H9 (cell line): ENCODE measurements at regions not wholly inside any gene's neighbourhood (a gene's known extent, or its start where the extent isn't known, plus 50 kb on each side); places are given as distances from the start of the nearest gene placed in this dataset.

Experiments used
- DNase-seq: peaks from one replicate; pipeline ENCODE4 v3.0.0-alpha.2; 2017
- H2AFZ ChIP-seq: one replicate; pipeline ENCODE4 v1.6.1; 2013; ENCODE audit warnings: mild to moderate bottlenecking, low read length, control low read depth, moderate library complexity
- H2AK5ac ChIP-seq: 2 replicates; pipeline ENCODE4 v1.6.1; 2013; ENCODE audit warnings: low read length, control low read depth, mixed read lengths; ENCODE audit not compliant: insufficient read length
- H2BK120ac ChIP-seq: one replicate; pipeline ENCODE4 v1.6.1; 2013; ENCODE audit warnings: low read depth, mild to moderate bottlenecking, low read length, control low read depth, inconsistent platforms; ENCODE audit not compliant: poor library complexity, severe bottlenecking
- H2BK12ac ChIP-seq: 2 replicates; pipeline ENCODE4 v1.6.1; 2013; ENCODE audit warnings: low read length, control low read depth, mixed read lengths, low read depth; ENCODE audit not compliant: insufficient read length
- H2BK15ac ChIP-seq: 2 replicates; pipeline ENCODE4 v1.6.1; 2013; ENCODE audit warnings: low read depth, low read length, control low read depth
- H2BK20ac ChIP-seq: one replicate; pipeline ENCODE4 v1.6.1; 2013; ENCODE audit warnings: low read depth, mild to moderate bottlenecking, low read length, control low read depth, inconsistent platforms; ENCODE audit not compliant: poor library complexity, severe bottlenecking
- H2BK5ac ChIP-seq: 2 replicates; pipeline ENCODE4 v1.6.1; 2013; ENCODE audit warnings: low read length, control low read depth, mixed read lengths; ENCODE audit not compliant: insufficient read length
- H3K14ac ChIP-seq: 2 replicates; pipeline ENCODE4 v1.6.1; 2013; ENCODE audit warnings: low read length, control low read depth; ENCODE audit not compliant: insufficient read depth
- H3K18ac ChIP-seq: 2 replicates; pipeline ENCODE4 v1.6.1; 2013; ENCODE audit warnings: low read depth, mild to moderate bottlenecking, mixed read lengths, low read length, control low read depth; ENCODE audit not compliant: insufficient read length
- H3K23ac ChIP-seq: 2 replicates; pipeline ENCODE4 v1.6.1; 2013; ENCODE audit warnings: low read length, control low read depth, mixed read lengths, low read depth; ENCODE audit not compliant: insufficient read length
- H3K23me2 ChIP-seq: 2 replicates; pipeline ENCODE4 v1.6.1; 2013; ENCODE audit warnings: low read depth, mild to moderate bottlenecking, mixed read lengths, low read length, control low read depth; ENCODE audit not compliant: insufficient read length, poor library complexity, severe bottlenecking
- H3K27ac ChIP-seq: 2 replicates; pipeline ENCODE4 v1.5.1; 2013; ENCODE audit warnings: low read length, control low read depth, mixed read lengths, low read depth; ENCODE audit not compliant: insufficient read length
- H3K27me3 ChIP-seq: 2 replicates; pipeline ENCODE4 v1.6.1; 2013; ENCODE audit warnings: low read length, control low read depth, inconsistent platforms; ENCODE audit not compliant: insufficient read depth
- H3K4ac ChIP-seq: 2 replicates; pipeline ENCODE4 v1.6.1; 2013; ENCODE audit warnings: low read depth, mild to moderate bottlenecking, control low read depth, inconsistent platforms, low read length, moderate library complexity
- H3K4me1 ChIP-seq: 2 replicates; pipeline ENCODE4 v1.6.1; 2013; ENCODE audit warnings: low read length, control low read depth, inconsistent platforms; ENCODE audit not compliant: insufficient read depth
- H3K4me2 ChIP-seq: 2 replicates; pipeline ENCODE4 v1.6.1; 2013; ENCODE audit warnings: low read length, control low read depth, mixed read lengths; ENCODE audit not compliant: insufficient read length, insufficient read depth
- H3K56ac ChIP-seq: 2 replicates; pipeline ENCODE4 v1.6.1; 2013; ENCODE audit warnings: low read depth, mild to moderate bottlenecking, mixed read lengths, low read length, control low read depth; ENCODE audit not compliant: insufficient read length
- H3K79me1 ChIP-seq: 2 replicates; pipeline ENCODE4 v1.6.1; 2013; ENCODE audit warnings: low read depth, mild to moderate bottlenecking, moderate library complexity, low read length, control low read depth, inconsistent platforms; ENCODE audit not compliant: insufficient read depth, poor library complexity, severe bottlenecking
- H3K79me2 ChIP-seq: 2 replicates; pipeline ENCODE4 v1.6.1; 2013; ENCODE audit warnings: low read length, control low read depth, inconsistent platforms; ENCODE audit not compliant: insufficient read depth
- H3K9ac ChIP-seq: 2 replicates; pipeline ENCODE4 v1.6.1; 2013; ENCODE audit warnings: low read length, control low read depth, mixed read lengths; ENCODE audit not compliant: insufficient read length; ENCODE audit errors: extremely low read depth
- H3K9me3 ChIP-seq: one replicate; pipeline ENCODE4 v1.6.1; 2013; ENCODE audit warnings: low read depth, low read length, inconsistent platforms; ENCODE audit not compliant: control insufficient read depth
- H3T11ph ChIP-seq: one replicate; pipeline ENCODE4 v1.6.1; 2013; ENCODE audit warnings: mild to moderate bottlenecking, low read length, control low read depth, inconsistent platforms
- H4K20me1 ChIP-seq: one replicate; pipeline ENCODE4 v1.6.1; 2013; ENCODE audit not compliant: control insufficient read depth, insufficient read length, insufficient read depth
- H4K5ac ChIP-seq: 2 replicates; pipeline ENCODE4 v1.6.1; 2013; ENCODE audit warnings: low read depth, mild to moderate bottlenecking, mixed read lengths, low read length, control low read depth; ENCODE audit not compliant: insufficient read length
- H4K8ac ChIP-seq: replicated peaks from 2 replicates; pipeline ENCODE4 v1.6.1; 2013; ENCODE audit warnings: low read length, control low read depth, mixed read lengths, low read depth; ENCODE audit not compliant: insufficient read length
- H4K91ac ChIP-seq: 2 replicates; pipeline ENCODE4 v1.6.1; 2013; ENCODE audit warnings: low read depth, mild to moderate bottlenecking, moderate library complexity, mixed read lengths, low read length, control low read depth; ENCODE audit not compliant: insufficient read length
- H3K27ac Mint-ChIP-seq, 3 experiments: 2 replicates in 2 of 3; 3 replicates in 1 of 3; pipeline ENCODE4 v1.8.0; 2020 to 2021; ENCODE audit warnings: mixed read lengths in 3 of 3, mild to moderate bottlenecking in 1 of 3, moderate library complexity in 1 of 3
- H3K27me3 Mint-ChIP-seq: 2 replicates; pipeline ENCODE4 v1.8.0; 2021; ENCODE audit warnings: low read depth, mild to moderate bottlenecking, moderate library complexity, mixed read lengths
- H3K36me3 Mint-ChIP-seq, 3 experiments: 2 replicates in 2 of 3; 3 replicates in 1 of 3; pipeline ENCODE4 v1.8.0; 2020 to 2021; ENCODE audit warnings: low read depth in 3 of 3, mixed read lengths in 3 of 3; ENCODE audit not compliant: insufficient read depth in 1 of 3
- H3K4me1 Mint-ChIP-seq, 2 experiments: 2 replicates each; pipeline ENCODE4 v1.8.0; 2020; ENCODE audit warnings: mixed read lengths in 2 of 2
- H3K4me3 Mint-ChIP-seq, 2 experiments: 2 replicates in 1 of 2; 3 replicates in 1 of 2; pipeline ENCODE4 v1.8.0; 2020 to 2021; ENCODE audit warnings: mild to moderate bottlenecking in 2 of 2, mixed read lengths in 2 of 2, moderate library complexity in 1 of 2
- H3K9me3 Mint-ChIP-seq, 2 experiments: 2 replicates in 1 of 2; 3 replicates in 1 of 2; pipeline ENCODE4 v1.8.0; 2020; ENCODE audit warnings: mild to moderate bottlenecking in 2 of 2, mixed read lengths in 2 of 2, moderate library complexity in 1 of 2
- WGBS: extraction: QIAGEN DNeasy Blood & Tissue Kit; methylation state at CpG from one replicate; pipeline ENCODE4 v1.1.7; 2013; ENCODE audit warnings: missing lambda C conversion rate, low lambda C conversion rate, mixed read lengths; ENCODE audit not compliant: insufficient read length; ENCODE audit errors: extremely low coverage; 5-methylcytosine and 5-hydroxymethylcytosine counted together
- TF ChIP-seq, protein P1 (sequence below): fragments of 200-600 bp; sonication (generic); conservative IDR thresholded peaks from 3 replicates; pipeline ENCODE4 v1.8.0; 2021; ENCODE audit warnings: antibody characterized with exemption, mild to moderate bottlenecking

DNA sequence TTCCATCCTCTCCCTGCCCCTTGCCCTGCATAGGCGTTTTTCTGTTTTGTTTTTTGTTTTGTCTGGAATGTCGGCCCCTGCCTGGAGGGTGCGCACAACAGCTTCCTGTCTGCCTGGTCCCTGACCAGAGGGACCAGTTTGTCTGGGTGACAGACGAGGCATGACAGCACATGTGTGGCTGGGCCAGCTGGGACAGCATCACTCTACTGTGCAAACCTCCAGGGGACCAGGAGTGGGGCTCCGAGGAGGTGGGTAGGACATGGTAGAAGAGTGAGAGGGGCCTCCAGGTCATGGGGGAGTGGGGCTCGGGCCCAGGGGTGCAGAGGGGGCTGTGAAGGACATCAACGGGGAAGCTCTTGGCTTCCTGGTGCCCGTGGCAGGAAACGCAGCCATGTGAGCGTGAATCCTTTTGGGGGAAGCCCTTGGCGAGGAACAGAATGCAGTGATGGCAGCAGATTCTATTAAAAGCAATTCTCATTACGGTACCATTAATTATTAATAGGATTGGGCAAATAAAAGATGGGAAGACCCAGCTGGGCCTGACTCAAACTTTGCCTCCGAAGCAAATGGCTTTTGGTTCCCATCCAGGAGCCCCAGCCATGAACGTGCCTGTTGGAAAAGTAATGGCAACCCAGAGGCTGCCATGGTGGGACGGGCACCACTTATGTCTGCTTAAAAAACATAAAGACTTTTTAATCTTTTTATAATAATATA, 184.4 kb upstream of the IER5L start:
- no peaks in the 10 kb centered on the region for H3K4me1 ChIP-seq
- no peak overlapping the region for H3K23ac ChIP-seq
- no peaks in the 10 kb centered on the region for H3K36me3 Mint-ChIP-seq
- no peaks in the 10 kb centered on the region for H3K79me2 ChIP-seq
- no peaks in the 10 kb centered on the region for H3K27me3 ChIP-seq
- TF ChIP-seq, protein P1, sequence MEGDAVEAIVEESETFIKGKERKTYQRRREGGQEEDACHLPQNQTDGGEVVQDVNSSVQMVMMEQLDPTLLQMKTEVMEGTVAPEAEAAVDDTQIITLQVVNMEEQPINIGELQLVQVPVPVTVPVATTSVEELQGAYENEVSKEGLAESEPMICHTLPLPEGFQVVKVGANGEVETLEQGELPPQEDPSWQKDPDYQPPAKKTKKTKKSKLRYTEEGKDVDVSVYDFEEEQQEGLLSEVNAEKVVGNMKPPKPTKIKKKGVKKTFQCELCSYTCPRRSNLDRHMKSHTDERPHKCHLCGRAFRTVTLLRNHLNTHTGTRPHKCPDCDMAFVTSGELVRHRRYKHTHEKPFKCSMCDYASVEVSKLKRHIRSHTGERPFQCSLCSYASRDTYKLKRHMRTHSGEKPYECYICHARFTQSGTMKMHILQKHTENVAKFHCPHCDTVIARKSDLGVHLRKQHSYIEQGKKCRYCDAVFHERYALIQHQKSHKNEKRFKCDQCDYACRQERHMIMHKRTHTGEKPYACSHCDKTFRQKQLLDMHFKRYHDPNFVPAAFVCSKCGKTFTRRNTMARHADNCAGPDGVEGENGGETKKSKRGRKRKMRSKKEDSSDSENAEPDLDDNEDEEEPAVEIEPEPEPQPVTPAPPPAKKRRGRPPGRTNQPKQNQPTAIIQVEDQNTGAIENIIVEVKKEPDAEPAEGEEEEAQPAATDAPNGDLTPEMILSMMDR: no peak
- H2BK12ac ChIP-seq: no peak overlapping the region
- no CpG with 5 or more reads among the region's 15 CpGs for WGBS
- no peak overlapping the region for H3K4ac ChIP-seq
- no peak overlapping the region for H2BK15ac ChIP-seq
- H3K9ac ChIP-seq: no peak overlapping the region
- peaks cover 9 to 16% of the 10 kb centered on the region in 2 experiments for H3K4me1 Mint-ChIP-seq
- no peak overlapping the region for H2AK5ac ChIP-seq
- H3K27ac Mint-ChIP-seq: peak overlapping the region in 2 of 3 experiments; percentile 81 to 91; a peak in 4 of 7 replicates
- no peak overlapping the region for H3K4me2 ChIP-seq
- H2BK5ac ChIP-seq: no peak overlapping the region
- H3T11ph ChIP-seq: no peak overlapping the region
- H3K79me1 ChIP-seq: no peaks in the 10 kb centered on the region
- H3K14ac ChIP-seq: no peak overlapping the region
- no peak overlapping the region for H2AFZ ChIP-seq
- DNase-seq: no peak
- no peak overlapping the region for H2BK20ac ChIP-seq
- H3K56ac ChIP-seq: no peak overlapping the region
- H2BK120ac ChIP-seq: no peak overlapping the region
- no peak overlapping the region for H3K27ac ChIP-seq
- H4K8ac ChIP-seq: no peak overlapping the region
- no peaks in the 10 kb centered on the region for H3K9me3 ChIP-seq
- H4K5ac ChIP-seq: no peak overlapping the region
- no peaks in the 10 kb centered on the region for H4K20me1 ChIP-seq
- no peak overlapping the region for H3K18ac ChIP-seq
- no peaks in the 10 kb centered on the region for H3K23me2 ChIP-seq
- peaks cover 1% of the 10 kb centered on the region for H3K27me3 Mint-ChIP-seq
- no peaks in the 10 kb centered on the region; a peak in 2 of 5 replicates for H3K9me3 Mint-ChIP-seq
- no peak overlapping the region for H4K91ac ChIP-seq
- no peak overlapping the region for H3K4me3 Mint-ChIP-seq
